Ammon's horn (tissue), 1 donor: ENCODE measurements at regions not wholly inside any gene's neighbourhood (a gene's known extent, or its start where the extent isn't known, plus 50 kb on each side); places are given as distances from the start of the nearest gene placed in this dataset.

Experiments
- DNase-seq: peaks from one replicate; pipeline ENCODE4 v3.0.0-alpha.2; 2016; ENCODE audit warnings: low spot score

DNA sequence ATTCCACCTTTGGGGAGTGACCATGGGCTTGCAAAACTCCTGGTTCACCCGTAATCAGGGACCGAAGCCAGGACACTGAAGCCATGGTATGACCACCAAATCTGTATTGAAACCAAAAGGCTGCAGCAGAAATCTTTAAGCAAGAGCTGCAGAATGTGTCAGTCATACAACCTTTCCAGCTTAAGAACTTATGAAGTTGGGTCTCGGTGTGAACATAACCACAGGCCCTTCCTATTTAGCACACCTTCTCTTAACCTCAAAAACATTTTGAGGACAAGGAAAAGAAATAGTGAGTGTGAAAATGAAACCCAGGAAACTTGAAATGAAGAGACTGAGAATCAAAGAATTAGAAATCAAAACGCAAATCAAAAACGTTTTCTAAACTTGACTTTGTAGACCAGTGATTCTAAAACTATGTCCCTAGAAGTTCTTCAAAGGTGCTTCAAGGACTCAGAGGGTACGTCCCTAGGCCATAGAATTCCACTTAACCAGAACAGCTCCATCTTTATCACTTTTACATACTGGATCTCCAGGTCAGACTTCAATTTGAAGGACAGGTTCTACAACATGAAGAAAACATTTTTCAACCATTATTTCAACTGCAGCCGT, 231.6 kb upstream of the GRIP1 start:
- DNase-seq = no peak

DNA sequence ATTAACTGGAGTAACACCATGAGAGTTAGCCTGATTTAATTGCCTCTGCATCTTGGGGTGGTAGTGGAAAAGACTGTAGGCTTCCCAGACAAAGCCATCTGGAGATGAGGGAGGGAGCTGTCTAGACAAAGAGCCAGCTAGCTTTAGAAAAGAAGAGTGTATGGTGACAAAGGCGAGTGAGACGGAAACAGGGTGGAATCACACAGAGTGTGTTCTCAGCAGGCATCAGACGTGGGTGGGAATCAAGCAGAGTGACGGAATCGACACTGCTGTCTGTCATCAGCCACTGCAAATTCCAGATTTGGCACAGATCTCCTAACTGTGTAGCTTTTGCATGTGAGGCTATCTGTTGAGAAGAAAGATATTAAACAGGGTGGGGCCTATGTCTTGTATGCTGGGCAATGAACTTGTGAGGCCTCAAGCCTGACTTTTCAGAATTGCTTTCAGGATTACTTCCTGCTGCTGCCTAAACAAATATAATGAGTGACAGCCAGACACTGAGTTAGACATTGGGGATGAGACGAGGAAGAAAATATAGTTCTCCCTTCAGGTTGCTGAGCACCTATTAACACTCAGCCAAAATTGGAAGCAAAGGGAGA, 236.5 kb upstream of the GRIP1 start:
- DNase-seq = peak; percentile 53

DNA sequence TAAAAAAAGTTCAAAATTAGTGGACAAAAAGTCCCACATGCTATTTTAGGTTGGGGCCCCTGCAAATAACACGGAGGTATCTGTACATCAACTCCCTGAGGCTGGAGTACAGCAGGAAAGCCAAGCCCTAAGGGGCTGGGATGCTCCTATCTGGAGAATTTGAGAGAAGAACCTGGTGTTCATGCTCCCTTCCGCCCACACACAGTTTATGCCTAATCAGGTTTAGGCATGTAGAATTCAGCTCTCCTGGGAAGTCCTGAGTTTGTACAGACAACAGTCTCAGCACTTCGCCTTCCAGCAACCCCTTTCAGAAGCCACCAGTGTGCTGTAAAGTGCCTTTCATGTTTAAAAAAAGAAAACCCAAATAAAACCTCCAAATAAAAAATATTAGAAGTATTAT, 237.3 kb upstream of the GRIP1 start:
- DNase-seq = no peak

DNA sequence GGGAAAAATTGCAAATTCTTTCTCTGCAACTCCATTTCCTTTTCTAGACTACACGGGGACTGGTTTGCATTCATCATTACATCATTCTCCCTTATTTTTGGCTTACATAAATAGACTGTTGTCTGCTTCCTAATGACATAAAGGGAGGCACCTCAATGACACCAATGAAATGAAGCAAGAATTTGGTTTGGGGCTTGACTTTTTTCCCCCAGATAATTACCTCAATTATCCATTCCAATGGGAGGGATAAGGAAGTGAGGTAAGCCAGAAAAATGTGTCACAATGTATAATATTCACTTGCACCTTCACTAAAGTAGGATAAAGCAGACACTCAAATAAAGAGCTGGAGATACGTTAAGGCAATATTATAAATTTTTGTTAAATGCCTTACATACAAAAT, 240.6 kb upstream of the GRIP1 start:
- no peak for DNase-seq

DNA sequence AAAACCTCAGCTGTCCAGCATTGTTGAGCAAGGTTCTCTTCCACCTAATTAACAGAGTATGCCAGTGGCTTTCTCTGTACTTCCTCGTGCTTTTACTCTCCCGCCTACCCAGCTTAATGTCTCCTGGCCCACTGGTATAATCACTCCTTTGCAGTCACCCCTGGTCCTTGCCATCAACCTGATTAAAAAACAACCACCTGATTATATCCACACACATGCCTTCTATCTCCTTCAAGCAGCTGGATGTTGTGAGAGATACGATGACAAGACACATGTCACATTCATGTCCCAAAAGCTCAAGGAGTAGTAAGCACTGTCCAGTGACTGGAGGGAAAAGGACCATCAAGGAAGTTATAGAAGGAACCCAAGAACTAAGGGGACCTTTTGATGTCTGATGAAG, 241.3 kb upstream of the GRIP1 start:
- DNase-seq = no peak

DNA sequence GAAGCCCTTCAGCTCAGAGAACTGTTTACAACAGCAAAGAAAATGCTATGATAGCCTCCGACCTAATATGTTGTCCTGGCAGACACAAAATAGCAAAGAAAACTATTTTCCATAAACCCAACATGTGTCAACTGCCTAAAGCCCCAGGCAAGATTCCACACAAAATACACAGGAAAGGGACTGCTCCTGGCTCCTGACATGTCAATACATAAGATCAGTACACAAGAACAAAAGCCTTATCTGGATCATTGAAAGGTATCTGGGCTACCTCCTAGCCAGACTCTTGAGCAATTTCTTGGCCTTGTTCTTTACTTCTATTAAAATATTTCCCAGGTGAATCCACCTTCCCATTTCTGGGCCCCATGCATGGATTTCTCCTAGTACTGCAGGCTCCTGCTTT, 242.3 kb upstream of the GRIP1 start:
- no peak for DNase-seq

DNA sequence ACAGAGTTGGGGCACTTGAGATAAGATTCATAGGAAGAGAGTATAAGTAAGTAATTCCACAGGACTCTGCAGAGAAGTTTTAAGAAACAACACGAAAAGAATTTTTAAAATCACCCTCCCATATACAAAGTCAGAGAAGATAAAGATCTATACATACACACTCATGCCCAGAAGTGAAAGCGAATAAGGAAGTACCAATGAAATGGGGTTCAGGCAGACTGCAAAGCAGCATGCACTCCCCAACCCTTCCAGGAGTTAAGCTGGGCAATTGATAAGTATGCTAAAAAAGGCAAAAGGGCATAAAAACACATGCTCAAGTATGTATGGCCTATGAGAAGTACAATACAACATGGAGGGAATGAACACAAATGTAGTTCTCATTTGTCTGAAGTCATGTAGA, 246.2 kb upstream of the GRIP1 start:
- no peak for DNase-seq

DNA sequence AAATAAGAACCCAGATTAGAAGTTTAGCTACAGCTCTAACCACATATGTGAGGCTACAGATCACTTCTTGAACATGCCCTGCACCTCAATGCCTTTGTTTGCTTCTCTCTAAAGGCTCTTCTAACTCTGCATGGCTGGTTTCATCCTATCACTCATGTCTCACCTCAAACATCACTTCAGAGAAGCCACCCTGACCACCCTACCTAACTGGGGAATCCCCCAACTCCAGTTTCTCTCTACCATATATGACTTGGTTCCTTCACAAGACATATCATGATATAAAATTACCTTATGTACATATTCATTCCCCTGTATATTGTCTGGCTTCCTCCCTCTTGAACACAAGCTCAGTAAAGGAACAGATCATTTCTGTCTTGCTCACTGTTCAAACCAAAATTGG, 250.2 kb upstream of the GRIP1 start:
- no peak for DNase-seq

DNA sequence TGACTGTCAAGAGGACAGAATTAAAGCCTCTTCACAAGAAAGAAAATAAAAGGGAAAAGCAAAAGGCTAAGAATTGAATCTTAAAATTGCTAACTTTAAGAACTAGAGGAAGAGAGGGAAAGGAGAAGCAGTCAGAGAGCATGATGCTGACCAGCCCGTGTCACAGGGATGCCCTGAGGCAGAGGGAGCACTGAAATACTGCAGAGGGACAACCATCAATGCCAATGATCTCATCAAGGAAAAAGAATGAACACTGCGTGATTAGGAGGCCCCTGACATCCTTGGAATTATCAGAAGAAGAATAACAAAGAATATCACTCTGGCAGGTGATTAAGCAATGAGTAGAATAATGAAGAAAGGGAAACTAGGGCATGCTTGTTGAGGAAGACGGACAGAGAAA, 252.2 kb upstream of the GRIP1 start:
- DNase-seq = no peak

DNA sequence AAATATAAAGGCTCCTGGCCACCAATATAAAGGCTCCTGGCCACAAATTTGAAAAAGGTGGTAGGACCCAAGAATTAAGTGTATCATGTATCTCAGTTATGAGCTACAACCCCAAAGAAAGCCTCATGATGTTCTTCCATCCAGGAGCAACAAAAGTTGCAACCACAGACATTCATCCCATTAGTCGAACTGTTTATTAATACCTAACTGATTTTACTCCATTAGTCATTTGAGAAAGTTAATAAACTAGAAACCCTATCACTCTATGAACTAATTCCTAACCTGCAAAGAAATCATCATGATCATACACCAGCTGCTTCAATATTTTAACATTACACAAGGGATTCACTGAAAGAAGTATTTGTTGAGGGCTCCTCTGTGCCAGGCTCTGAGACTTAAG, 253.2 kb upstream of the GRIP1 start:
- no peak for DNase-seq

DNA sequence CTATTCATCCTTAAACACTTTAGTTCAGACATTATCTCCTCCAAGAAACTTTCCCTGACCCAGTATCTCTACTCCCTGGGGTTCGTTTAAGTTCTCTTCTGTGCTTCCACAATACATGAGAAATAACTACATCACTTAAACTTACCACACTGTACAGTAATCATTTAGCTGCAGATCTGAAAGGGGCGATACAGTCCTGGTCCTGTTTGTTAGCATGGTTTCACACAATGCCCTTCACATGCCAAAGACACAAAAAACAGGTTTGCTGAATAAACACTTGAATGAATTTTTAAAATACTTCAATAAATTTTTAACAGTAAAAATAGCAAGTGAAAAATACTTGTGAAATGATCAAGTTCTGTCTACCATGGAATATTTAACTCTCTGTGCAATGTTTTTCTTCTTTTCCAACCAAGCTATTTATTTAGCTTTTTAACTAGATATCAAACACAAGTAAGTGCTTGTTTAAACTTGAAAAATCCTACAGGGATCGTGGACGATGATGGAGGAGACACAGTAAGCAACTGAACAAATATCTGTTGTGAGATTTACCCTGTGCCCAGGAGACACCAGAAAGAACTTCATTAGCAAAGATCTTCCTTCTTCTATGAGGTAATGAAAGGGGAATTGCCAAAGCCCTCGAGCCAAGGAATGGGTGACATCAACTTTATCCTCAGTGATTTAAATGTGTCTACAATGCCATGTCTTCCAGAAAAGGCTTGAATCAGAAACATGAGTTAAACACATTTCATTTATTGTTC, 255.6 kb upstream of the GRIP1 start:
- DNase-seq = no peak

DNA sequence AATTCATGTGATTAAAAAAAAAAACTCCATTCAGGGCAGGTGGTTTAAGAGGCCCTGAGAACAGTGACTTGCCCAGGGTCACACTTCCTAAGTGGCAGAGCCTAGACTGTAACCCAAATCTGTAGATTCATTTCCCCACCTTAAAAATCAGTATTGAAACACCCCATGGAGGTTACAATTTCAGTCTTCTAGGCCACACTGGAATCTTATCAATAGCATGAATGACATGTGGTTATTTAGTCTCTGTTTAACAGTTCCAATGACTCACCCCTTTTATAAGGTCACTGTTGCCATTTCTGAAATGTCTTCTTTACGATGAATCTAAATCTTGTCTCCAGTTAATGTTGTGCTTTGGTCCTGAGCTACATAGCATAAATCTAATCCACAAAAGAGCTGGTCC, 262.3 kb upstream of the GRIP1 start:
- no peak for DNase-seq

DNA sequence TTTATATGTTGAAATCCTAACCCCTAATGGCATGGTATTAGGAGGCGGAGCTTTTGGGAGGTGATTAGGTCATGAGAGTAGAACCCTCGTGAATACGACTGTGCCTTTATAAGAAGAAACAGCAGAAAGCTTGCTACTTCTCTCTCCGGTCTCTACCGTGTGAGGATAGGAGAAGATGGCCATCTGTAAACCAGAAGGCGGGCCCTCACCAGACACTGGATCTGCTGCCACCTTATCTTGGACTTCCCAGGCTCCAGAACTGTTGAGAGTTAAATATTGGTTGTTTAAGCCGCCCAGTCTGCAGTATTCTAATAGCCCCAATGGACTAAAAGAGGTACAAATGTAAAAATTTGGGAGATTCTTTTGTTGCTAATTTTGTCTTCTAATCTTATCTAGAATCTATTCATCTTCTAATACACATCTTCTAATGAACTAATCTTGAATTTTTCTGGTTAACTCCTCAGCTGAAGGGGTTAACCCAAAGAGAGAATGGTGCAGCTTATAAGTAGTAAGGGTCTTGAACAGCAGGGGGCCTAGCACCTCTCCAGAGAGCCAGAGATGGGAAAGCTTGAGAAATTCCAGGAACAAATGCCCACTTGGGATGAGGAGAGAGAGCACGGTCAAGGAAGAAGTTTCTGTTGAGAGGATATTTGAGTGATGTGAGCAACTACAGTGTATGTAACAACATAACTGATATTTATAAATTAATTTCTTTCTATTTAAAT, 264.0 kb upstream of the GRIP1 start:
- DNase-seq = no peak

DNA sequence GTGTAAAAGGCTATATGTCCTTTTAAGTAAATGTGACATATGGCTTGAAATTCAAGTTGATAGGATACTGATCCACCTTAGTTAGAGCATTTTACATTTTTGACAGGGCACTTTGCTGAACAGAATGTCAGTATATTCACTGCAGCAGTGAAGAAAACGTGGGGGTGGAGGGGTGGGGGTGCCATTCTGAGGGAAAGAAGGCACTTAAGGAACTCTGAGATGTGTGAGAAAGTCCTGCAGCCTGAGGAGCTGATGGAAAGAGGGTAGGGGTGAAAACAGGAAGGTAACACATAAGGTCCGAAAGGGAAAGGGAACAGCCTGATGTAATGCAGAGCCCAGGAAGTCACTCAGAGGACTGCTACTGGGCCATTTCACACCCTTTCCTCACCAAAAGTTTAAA, 265.5 kb upstream of the GRIP1 start:
- no peak for DNase-seq

DNA sequence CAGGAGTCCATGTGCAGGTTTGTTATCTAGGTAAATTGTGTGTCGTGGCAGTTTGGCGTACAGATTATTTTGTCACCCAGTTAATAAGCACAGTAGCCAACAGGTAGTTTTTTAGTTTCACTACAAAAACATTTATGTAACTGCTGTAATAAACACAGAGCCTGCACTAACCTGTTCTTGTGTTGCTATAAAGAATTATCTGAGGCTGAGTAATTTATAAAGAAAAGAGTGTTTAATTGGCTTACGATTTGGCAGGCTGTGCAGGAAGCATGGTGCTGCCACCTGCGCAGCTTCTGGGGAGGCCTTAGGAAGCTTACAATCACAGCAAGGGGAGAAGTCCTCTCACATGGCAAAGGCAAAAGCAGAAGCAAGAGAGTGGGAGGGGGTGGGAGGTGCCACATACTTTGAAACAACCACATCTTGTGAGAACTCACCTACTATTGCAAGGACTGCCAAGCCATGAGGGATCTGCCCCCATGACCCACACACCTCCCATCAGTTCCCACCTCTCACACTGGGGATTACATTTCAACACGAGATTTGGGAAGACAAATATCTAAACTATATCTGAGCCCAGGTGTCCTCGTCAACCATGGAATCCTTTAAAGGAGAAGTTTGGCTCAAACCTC, 266.4 kb upstream of the GRIP1 start:
- no peak for DNase-seq

DNA sequence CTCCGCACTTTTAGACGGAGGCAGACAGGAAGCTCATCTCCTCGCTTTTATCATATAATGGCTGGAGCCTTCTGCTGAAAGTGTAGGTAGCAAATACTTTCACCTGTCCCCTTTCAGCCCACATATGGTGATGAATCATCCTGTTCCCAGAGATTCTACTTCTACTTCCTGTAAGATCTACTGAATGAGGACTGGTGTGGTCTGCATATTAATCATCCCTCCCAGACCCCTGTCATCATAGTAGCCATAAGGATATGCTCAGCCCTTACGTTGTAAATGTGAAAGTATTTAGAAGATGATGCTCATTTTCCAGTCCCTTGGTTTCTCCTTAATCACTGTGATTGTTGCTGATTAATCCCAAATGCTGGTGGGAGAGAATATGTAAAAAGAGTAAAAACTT, 268.2 kb upstream of the GRIP1 start:
- DNase-seq = no peak

DNA sequence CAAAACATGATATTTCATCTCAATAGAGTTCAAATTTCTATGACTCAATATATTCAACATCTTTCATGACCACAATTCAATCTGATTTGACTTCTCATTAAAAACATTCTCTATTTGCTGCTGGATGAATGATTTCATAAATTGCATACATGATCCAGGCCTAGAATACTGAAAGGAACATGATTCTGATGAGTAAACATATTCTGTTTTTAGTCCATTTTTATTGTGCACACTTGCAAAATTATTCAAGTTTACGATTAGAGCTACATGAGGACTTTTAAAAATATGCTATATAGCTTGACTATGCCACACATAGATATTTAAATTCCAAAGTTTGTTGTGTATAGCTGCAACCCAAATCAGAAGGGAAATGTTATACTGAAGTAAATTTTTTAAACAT, 273.8 kb upstream of the GRIP1 start:
- no peak for DNase-seq

DNA sequence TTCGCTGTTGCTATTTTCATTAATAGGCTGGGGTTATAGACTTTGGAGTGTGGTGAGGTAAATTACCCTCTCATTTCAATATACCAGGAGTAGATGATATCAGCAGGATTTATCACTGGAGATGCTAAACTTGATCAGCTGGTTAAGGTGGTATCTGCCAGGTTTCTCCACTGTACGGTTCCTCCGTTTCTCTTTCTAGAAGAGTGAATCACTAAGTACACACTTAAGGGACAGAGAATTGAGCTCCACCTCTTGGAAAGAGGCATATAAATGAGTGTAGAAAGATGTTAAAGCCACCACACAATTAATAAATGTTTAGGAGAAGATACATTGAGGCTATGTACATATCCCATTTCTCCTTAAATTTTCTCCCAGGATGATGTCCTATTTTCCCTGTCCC, 277.4 kb upstream of the GRIP1 start:
- no peak for DNase-seq

DNA sequence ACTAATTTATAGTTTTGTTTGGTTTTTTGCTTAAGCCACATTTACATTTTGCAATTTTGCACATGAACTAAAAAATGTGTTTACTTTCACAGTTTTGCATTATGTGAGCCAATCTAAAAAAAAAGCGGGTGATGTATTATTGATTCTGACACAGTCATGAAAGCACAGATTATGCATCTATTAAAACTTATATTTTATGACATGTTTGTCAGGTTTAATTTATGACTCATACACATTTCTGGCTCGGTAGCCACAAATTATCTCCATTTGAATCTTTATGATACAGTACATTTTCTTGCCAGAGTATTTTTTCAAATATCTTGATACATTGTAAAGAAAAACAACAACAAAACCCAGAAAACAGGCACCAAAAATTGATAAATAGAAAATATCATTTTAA, 280.4 kb upstream of the GRIP1 start:
- no peak for DNase-seq

DNA sequence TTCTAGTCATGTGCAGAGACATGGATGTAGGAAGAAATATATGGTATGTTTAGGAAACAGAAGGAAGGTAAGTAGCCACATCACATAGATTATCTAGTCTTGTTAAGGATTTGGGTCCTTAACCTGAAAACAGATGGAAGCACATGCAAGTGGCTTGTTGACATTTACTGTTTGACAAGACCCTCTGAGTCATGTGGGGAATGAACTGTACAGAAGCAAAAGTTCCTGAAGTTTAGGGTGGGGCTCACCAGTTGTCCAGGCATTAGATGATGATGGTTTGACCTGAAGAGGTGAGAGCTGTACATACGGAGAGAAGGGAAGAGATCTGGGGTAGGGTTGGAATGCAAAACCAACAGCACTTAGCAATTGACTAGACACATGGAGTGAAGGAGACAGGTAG, 281.1 kb upstream of the GRIP1 start:
- DNase-seq = no peak

DNA sequence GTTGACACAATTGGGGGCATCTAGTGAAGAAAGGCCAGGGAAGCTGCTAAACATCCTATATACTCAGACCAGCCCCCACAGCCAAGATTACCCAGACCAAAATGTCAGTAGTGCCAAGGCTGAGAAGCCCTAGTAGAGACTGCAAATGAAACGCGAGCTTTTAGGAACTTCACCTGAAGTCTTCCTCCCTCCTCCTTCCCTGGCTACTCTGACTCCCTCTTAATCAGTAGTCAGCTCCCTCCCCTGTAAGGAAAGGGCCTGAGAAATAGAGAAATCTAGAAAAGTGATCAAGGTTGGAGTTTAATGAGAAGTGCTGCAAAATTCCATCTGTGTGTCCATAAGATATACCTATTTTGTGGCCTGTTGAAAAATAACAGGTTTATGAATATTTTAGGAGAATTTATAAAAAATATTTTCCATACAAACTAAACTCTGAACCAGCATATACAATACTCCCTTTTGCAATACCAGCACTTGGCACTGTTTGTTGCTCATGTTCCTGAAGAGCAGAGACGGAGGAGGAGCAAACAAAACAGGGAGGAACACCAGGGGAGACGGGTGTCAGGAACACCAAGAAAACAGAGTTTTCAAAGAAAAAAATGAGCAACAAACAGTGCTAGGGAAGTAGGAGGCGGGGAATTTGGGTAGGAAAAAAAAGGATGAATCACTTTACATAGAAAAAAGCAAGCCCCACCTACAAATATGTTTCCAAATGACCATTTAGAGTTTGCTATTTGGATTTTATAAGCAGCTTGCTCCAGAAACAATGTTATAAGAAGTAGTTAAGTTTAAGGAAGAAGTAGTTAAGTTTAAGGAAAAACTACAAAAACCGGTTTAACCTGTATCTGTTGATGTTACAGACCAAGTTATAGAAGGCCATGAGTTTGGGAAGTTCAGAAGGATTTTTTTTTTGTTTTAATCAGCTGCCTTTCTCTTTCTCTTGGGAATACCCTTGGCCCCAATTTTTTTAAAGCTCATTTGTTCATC, 282.1 kb upstream of the GRIP1 start:
- no peak for DNase-seq
